ENCODE measurements at regions not wholly inside any gene's neighbourhood (a gene's known extent, or its start where the extent isn't known, plus 50 kb on each side); places are given as distances from the start of the nearest gene placed in this dataset.

DNA sequence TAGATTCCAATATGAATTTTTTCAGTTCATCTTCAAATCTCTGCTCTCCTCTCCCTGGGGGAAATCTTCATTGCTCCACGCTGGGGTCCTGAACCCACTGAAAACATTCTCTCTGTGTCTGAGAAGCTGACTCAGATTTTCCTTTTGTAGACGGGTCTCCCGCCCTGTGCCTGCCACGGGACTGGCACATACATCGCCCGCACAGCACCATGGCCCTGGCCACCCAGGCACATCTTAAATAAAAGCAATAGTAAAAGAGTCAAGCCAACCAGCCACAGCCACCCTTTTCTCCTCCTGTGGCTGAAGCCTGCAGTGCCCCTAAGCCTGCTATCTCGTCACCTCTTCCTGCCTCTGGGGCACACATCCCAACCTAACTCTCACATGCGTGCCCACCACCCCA, 301.2 kb downstream of the ZNF536 start (continued):
- TF ChIP-seq, protein P1, sequence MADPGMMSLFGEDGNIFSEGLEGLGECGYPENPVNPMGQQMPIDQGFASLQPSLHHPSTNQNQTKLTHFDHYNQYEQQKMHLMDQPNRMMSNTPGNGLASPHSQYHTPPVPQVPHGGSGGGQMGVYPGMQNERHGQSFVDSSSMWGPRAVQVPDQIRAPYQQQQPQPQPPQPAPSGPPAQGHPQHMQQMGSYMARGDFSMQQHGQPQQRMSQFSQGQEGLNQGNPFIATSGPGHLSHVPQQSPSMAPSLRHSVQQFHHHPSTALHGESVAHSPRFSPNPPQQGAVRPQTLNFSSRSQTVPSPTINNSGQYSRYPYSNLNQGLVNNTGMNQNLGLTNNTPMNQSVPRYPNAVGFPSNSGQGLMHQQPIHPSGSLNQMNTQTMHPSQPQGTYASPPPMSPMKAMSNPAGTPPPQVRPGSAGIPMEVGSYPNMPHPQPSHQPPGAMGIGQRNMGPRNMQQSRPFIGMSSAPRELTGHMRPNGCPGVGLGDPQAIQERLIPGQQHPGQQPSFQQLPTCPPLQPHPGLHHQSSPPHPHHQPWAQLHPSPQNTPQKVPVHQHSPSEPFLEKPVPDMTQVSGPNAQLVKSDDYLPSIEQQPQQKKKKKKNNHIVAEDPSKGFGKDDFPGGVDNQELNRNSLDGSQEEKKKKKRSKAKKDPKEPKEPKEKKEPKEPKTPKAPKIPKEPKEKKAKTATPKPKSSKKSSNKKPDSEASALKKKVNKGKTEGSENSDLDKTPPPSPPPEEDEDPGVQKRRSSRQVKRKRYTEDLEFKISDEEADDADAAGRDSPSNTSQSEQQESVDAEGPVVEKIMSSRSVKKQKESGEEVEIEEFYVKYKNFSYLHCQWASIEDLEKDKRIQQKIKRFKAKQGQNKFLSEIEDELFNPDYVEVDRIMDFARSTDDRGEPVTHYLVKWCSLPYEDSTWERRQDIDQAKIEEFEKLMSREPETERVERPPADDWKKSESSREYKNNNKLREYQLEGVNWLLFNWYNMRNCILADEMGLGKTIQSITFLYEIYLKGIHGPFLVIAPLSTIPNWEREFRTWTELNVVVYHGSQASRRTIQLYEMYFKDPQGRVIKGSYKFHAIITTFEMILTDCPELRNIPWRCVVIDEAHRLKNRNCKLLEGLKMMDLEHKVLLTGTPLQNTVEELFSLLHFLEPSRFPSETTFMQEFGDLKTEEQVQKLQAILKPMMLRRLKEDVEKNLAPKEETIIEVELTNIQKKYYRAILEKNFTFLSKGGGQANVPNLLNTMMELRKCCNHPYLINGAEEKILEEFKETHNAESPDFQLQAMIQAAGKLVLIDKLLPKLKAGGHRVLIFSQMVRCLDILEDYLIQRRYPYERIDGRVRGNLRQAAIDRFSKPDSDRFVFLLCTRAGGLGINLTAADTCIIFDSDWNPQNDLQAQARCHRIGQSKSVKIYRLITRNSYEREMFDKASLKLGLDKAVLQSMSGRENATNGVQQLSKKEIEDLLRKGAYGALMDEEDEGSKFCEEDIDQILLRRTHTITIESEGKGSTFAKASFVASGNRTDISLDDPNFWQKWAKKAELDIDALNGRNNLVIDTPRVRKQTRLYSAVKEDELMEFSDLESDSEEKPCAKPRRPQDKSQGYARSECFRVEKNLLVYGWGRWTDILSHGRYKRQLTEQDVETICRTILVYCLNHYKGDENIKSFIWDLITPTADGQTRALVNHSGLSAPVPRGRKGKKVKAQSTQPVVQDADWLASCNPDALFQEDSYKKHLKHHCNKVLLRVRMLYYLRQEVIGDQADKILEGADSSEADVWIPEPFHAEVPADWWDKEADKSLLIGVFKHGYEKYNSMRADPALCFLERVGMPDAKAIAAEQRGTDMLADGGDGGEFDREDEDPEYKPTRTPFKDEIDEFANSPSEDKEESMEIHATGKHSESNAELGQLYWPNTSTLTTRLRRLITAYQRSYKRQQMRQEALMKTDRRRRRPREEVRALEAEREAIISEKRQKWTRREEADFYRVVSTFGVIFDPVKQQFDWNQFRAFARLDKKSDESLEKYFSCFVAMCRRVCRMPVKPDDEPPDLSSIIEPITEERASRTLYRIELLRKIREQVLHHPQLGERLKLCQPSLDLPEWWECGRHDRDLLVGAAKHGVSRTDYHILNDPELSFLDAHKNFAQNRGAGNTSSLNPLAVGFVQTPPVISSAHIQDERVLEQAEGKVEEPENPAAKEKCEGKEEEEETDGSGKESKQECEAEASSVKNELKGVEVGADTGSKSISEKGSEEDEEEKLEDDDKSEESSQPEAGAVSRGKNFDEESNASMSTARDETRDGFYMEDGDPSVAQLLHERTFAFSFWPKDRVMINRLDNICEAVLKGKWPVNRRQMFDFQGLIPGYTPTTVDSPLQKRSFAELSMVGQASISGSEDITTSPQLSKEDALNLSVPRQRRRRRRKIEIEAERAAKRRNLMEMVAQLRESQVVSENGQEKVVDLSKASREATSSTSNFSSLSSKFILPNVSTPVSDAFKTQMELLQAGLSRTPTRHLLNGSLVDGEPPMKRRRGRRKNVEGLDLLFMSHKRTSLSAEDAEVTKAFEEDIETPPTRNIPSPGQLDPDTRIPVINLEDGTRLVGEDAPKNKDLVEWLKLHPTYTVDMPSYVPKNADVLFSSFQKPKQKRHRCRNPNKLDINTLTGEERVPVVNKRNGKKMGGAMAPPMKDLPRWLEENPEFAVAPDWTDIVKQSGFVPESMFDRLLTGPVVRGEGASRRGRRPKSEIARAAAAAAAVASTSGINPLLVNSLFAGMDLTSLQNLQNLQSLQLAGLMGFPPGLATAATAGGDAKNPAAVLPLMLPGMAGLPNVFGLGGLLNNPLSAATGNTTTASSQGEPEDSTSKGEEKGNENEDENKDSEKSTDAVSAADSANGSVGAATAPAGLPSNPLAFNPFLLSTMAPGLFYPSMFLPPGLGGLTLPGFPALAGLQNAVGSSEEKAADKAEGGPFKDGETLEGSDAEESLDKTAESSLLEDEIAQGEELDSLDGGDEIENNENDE (IDR thresholded peaks at IDR 0.05; ENCODE audit: insufficient replicate concordance, low read length): no peak
- no peak for TF ChIP-seq FOSL1 (IDR thresholded peaks at IDR 0.05; ENCODE audit: insufficient read depth, low read depth, low read length)
- TF ChIP-seq, protein P2, sequence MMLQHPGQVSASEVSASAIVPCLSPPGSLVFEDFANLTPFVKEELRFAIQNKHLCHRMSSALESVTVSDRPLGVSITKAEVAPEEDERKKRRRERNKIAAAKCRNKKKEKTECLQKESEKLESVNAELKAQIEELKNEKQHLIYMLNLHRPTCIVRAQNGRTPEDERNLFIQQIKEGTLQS (IDR thresholded peaks at IDR 0.05; ENCODE audit: insufficient read depth, low read depth, low read length): no peak
- TF ChIP-seq MAFK (IDR thresholded peaks at IDR 0.05; ENCODE audit: low read depth, low read length): no peak
- TF ChIP-seq RBBP5 (IDR thresholded peaks at IDR 0.05; ENCODE audit: borderline replicate concordance, low read depth, low read length): no peak
